HG02588 (cell line): ENCODE measurements at regions not wholly inside any gene's neighbourhood (a gene's known extent, or its start where the extent isn't known, plus 50 kb on each side); places are given as distances from the start of the nearest gene placed in this dataset.

Experiments used
- ATAC-seq: cut with Tn5 transposase; IDR thresholded peaks from one replicate; pipeline ENCODE4 v1.9.1; 2021; ENCODE audit warnings: mild to moderate bottlenecking, moderate library complexity; ENCODE audit not compliant: unreplicated experiment

DNA sequence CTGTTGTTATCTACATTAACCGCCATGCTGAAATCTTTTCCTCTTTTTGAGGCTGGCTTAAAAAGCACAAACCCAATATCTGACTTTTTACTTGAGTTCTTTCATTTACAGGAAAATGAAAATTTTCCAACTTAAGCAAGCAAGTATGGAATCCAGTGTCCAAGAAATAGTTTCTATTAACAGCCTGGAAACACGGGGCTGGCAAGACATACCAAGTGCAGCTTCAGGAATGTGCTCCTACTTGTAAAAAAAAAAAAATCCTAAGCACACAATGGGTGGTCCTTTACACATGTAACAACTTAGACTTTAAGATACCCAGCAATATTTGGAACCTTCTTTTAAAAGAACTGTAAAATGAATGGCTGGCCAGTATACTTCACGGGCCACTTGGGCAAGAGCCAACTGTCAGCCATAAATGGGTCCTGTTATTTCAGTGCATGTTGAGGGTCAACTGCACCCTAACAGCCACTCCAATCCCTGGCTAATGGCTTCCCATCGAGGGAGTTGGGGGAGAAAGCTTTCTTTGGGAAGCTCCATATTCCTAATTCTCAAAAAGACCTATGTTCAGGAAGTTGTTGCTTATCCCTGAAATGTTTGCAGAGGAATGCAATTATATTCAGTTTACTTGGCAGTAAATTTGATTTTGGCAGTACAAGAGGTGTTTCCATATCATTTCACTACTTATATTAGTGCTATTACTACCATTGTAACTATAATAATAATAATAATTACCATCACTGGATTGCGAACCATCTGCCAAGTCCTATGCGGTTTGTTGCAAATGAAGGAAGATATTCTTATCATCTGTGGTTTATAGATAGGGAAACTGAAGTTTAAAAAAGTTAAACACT, 236.4 kb upstream of the TMEM72 start:
- ATAC-seq = no peak

DNA sequence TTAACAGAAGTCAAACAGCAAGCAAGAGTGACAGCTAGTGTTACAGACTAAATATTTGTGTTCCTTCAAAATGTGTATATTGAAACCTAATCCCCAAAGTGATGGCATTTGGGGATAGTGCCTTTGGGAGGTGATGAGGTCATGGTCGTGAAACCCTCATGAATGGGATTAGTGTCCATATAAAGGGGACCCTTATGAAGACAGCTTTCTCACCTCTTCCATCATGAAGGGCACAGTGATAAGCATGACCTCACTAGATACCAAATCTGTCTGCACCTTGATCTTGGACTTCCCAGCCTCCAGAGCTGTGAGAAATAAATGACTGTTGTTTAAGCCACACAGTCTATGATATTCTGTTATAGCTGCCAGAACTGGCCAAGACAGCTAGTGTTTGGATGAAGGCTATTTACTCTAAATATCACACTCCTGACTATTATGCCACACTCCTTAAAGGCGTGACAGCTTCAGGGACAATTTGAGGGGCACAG, 235.7 kb upstream of the TMEM72 start:
- ATAC-seq = no peak

GRCh38 chr10:44680764-44681163, 230.4 kb upstream of the TMEM72 start:
- ATAC-seq = no peak

DNA sequence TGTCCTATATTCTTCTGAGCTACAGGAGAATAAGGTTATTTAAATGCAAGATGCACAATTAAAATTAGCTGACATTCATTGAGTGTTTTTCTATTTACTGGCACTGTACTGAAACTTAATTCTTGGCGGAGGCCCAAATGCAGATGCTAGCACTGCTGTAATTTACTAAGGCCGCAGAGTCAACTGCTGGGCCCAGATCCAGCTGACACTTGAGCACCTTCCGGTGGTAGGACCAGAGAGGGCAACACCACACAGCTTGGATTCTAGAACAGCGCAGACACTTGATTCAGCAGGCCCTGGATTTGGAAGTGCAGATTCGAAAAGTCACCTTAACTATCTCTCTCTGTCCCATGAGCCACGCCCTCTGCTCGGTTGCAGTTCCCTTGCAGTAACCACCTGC, 228.6 kb upstream of the TMEM72 start:
- no peak for ATAC-seq

- ATAC-seq = no peak
Measured at GRCh38 chr10:44684661-44685060, 226.5 kb upstream of the TMEM72 start.

DNA sequence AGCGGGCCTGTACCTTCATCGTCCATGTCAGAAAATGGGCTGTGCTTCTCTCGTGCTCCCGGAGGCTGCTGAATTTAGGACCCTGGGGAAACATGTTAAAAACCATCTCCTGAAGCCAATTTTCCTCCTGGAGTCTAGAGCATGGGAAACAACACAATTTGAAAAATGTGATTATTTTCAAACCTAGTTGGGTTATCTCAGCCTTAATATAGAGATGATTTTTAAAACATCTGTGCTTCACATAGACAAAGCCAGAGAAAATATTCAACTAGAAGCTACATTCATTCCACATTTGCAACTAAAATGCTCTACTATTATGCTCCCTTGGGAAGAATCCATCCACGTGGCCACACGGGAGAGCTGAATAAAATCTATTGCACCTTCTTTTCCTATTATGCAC, 225.9 kb upstream of the TMEM72 start:
- ATAC-seq = no peak

- no peak for ATAC-seq
Measured at GRCh38 chr10:44685747-44686146, 225.4 kb upstream of the TMEM72 start.

- no peak for ATAC-seq
Measured at GRCh38 chr10:44689368-44689767, 221.8 kb upstream of the TMEM72 start.

- no peak for ATAC-seq
Measured at GRCh38 chr10:44696496-44696895, 214.6 kb upstream of the TMEM72 start.

DNA sequence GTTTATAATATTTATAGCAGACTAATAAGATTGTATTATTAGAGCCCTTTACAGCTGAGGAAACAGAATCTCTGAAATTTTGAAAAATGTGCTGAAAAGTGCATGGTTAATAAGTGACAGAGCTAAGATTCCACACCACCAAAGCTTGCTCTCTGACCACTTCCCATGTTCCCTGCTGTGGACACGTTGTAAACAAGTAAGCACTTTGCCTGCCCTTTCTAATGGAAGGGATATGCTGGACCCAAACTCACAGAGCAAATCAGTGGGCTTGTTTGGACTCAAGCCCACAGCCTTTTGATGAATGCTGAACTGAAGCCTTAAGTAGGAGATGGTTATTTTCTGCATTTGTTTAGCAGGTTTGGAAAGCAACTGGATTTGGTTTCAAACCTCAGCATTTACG, 214.0 kb upstream of the TMEM72 start:
- no peak for ATAC-seq

GRCh38 chr10:44702531-44702930, 208.6 kb upstream of the TMEM72 start:
- ATAC-seq = no peak

- ATAC-seq = no peak
Measured at GRCh38 chr10:44703241-44704155, 207.6 kb upstream of the TMEM72 start.

DNA sequence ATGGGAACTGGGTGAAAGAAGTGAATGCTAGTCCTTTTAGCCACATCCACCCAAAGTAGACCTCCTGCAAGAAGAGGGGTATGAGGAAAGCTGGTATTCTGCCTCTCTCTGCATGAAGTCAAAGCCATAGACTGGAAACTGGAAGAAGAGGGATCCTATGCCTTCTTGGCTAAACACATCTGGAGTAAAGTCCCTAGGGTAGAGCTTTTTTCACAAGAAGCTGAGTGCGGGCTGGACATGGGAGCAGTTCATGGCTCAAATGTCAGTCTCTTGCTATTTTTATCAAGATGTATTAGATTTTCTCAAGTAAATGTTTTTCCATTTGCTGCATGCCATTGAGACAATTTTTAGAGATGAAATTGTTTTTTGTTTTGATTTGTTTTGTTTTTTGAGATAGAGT, 206.5 kb upstream of the TMEM72 start:
- ATAC-seq = no peak

GRCh38 chr10:44706745-44707144, 204.4 kb upstream of the TMEM72 start:
- ATAC-seq = no peak

GRCh38 chr10:44713307-44713706, 197.8 kb upstream of the TMEM72 start:
- no peak for ATAC-seq

DNA sequence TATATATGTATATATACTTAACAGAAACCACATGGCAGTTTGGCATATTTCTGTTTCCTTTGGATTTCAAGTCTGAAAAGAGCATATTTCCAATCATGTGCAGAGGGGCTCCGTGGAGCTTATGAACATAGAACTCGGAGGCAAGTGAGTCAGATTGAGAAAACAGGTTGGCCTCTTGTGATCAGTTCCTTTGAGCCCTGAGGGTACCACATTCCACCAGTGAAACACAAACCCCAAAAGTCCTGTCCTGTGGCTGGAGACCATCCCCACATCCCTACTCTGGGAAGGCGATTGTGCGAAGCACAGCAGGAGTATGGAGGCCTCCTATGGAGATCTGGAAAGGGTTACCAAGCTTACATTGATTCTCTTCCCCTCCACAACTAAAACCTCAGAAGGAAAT, 196.7 kb upstream of the TMEM72 start:
- no peak for ATAC-seq

DNA sequence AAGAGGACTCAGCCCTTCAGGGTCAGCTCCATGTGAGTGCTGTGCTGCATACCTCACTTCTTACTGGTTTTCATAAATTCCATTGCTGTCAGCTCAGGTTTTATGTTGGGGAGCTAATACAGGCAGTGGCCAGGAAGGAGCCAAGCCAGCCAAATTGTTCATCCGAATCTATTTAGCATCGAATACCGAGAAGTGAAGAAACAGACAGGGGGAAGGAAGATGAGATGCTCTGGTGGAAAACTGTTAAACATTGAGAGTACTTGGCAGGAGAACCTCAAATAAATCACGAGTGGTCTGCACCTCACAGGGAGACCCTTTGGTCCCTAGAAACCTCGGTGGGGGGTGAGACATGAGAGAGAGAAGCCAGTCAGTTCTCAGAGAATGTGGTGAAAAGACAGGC, 196.0 kb upstream of the TMEM72 start:
- ATAC-seq = no peak

- ATAC-seq = no peak
Measured at GRCh38 chr10:44716470-44717015, 194.6 kb upstream of the TMEM72 start.

GRCh38 chr10:44723082-44723481, 188.1 kb upstream of the TMEM72 start:
- no peak for ATAC-seq

- ATAC-seq = no peak
Measured at GRCh38 chr10:44723619-44724325, 187.4 kb upstream of the TMEM72 start.
